ENCODE measurements at regions not wholly inside any gene's neighbourhood (a gene's known extent, or its start where the extent isn't known, plus 50 kb on each side); places are given as distances from the start of the nearest gene placed in this dataset.

- no peak for DNase-seq (ENCODE audit: low read depth in 2 of 2)
Observed at GRCh38 chr3:159528251-159528895, 460.3 kb upstream of the IL12A start.

- DNase-seq (ENCODE audit: low read depth in 2 of 2) = no peak
Observed at GRCh38 chr3:159532577-159532976, 456.1 kb upstream of the IL12A start.

GRCh38 chr3:159534496-159534895 lies 454.1 kb upstream of the IL12A start:
- DNase-seq (ENCODE audit: low read depth in 2 of 2) = no peak

GRCh38 chr3:159536876-159537275 lies 451.8 kb upstream of the IL12A start:
- no peak for DNase-seq (ENCODE audit: low read depth in 2 of 2)

GRCh38 chr3:159538507-159538906 lies 450.1 kb upstream of the IL12A start:
- DNase-seq (ENCODE audit: low read depth in 2 of 2) = no peak

- DNase-seq (ENCODE audit: low read depth in 2 of 2) = no peak
Observed at GRCh38 chr3:159540882-159541495, 447.6 kb upstream of the IL12A start.

GRCh38 chr3:159548675-159549335 lies 439.8 kb upstream of the IL12A start:
- DNase-seq (ENCODE audit: low read depth in 2 of 2) = no peak

- no peak for DNase-seq (ENCODE audit: low read depth in 2 of 2)
Observed at GRCh38 chr3:159555205-159555604, 433.4 kb upstream of the IL12A start.

GRCh38 chr3:159559771-159560170 lies 428.9 kb upstream of the IL12A start:
- no peak for DNase-seq (ENCODE audit: low read depth in 2 of 2)

- no peak for DNase-seq (ENCODE audit: low read depth in 2 of 2)
Observed at GRCh38 chr3:159560214-159560979, 428.2 kb upstream of the IL12A start.

GRCh38 chr3:159565313-159565712 lies 423.3 kb upstream of the IL12A start:
- DNase-seq (ENCODE audit: low read depth in 2 of 2) = no peak

GRCh38 chr3:159583662-159584061 lies 405.0 kb upstream of the IL12A start:
- no peak for DNase-seq (ENCODE audit: low read depth in 2 of 2)

- DNase-seq (ENCODE audit: low read depth in 2 of 2) = no peak
Observed at GRCh38 chr3:159584421-159584820, 404.2 kb upstream of the IL12A start.

GRCh38 chr3:159586571-159587202 lies 401.9 kb upstream of the IL12A start:
- DNase-seq (ENCODE audit: low read depth in 2 of 2) = no peak

- DNase-seq (ENCODE audit: low read depth in 2 of 2) = no peak
Observed at GRCh38 chr3:159593927-159594605, 394.6 kb upstream of the IL12A start.

GRCh38 chr3:159600291-159600690 lies 388.3 kb upstream of the IL12A start:
- DNase-seq (ENCODE audit: low read depth in 2 of 2) = no peak

GRCh38 chr3:159604151-159604581 lies 384.5 kb upstream of the IL12A start:
- DNase-seq (ENCODE audit: low read depth in 2 of 2) = no peak

- no peak for DNase-seq (ENCODE audit: low read depth in 2 of 2)
Observed at GRCh38 chr3:159605101-159605500, 383.5 kb upstream of the IL12A start.

GRCh38 chr3:159605776-159606175 lies 382.9 kb upstream of the IL12A start:
- no peak for DNase-seq (ENCODE audit: low read depth in 2 of 2)

- DNase-seq (ENCODE audit: low read depth in 2 of 2) = no peak
Observed at GRCh38 chr3:159607856-159608255, 380.8 kb upstream of the IL12A start.

- no peak for DNase-seq (ENCODE audit: low read depth in 2 of 2)
Observed at GRCh38 chr3:159608311-159608710, 380.3 kb upstream of the IL12A start.

Data from stimulated activated CD8-positive, alpha-beta memory T cell treated with anti-CD3 and anti-CD28 coated beads, Interleukin-15, amount 100 ng/mL, for 48 hours (primary cell).